ENCODE measurements at regions not wholly inside any gene's neighbourhood (a gene's known extent, or its start where the extent isn't known, plus 50 kb on each side); places are given as distances from the start of the nearest gene placed in this dataset.
"Not testable (repeated sequence)": the region's sequence is repeated elsewhere in the genome, so short reads cannot be mapped to it uniquely, and the experiment has no call there.

- DNase-seq: no peak
Measured at GRCh38 chr13:84630476-84630875, 748.2 kb upstream of the SLITRK1 start.

DNA sequence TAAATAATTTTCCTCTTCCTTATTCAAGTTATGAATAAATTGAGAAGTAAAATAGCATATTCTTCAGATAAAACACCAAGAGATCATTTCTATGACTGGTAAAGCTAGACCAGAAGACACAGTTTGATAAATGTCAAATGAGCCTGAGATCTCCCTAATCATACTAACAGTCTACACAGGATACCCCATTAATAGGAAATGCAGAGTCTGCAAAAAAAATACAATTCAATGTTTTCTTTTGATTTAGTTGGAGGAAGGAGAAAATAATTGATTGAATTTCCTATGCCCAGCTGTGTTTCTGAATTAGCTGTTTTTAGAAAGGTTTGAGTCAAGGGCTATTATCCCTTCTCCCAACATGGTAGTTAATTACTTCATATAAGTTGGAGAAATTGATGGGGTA lies 734.6 kb upstream of the SLITRK1 start:
- no peak for DNase-seq

DNA sequence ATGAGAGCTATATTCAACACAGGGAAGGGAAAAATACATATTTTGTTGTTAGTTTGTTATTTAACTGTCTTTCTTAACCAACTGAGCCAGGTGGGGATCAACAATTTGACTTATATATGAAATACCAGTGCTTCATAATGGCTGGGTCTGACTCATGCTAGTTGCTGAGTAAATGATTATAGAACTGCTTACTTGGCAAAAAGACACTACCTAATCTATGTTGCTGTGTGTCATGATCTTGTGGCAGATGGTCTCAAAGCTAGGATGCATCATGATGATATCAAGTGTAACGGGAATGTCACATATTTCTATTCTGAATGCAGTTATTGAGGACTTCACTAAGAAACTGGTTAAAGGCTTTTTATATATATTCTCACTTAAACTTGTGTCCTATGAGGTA lies 727.4 kb upstream of the SLITRK1 start:
- no peak for DNase-seq

DNA sequence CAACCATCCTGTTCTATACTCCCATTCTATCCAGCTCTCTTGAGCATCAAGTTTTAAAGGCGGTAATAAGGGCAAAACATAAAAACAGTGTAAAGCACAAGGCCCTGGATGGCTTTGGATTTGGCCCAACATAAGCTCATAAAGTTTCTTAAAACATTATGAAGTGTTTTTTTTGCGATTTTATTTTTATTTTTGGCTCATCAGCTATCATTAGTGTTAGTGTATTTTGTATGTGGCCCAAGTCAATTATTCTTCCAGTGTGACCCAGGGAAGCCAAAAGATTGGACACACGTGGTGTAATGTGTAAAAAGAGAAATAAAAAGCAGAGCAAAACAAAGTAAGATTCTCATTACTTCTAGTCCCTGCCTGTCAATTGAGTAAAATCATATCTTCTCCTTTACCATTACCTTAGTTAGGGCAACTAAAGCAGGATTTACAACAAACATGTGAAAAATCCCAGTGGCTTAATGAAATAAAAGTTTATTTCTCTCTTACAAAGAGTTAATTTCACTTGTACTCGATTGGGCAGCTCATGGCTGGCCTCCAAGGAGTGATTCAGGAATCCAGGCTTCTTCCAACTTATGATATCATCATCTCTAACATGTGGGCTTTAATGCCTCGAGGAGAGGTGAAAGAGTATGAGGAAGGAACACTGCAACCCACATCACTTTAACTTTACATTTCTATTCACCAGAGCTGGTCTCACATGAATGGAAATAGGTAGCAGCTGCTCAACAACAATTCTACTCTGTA lies 725.2 kb upstream of the SLITRK1 start:
- no peak for DNase-seq

GRCh38 chr13:84606616-84607015 lies 724.3 kb upstream of the SLITRK1 start:
- no peak for DNase-seq

DNA sequence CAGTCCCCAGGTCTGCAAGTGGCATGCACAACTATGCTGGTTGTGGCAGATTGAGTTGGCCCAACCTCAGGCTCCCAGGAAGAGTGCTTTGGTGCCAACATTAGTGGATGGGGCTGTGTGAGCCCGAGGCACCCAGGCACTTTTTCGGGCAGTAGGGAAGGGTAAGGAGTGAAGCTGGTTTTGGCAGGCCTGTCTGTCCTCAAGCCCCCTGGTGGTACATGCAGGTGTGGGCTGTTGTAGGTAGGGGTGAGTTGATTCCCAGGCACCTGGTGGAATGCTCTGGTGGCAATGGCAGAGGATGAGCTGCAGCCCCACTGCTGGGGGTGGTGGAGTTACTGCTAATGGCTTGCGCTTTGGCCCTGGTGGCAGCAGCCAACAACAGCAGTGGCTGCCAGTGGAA lies 723.7 kb upstream of the SLITRK1 start:
- no peak for DNase-seq

GRCh38 chr13:84591444-84591843 lies 709.2 kb upstream of the SLITRK1 start:
- DNase-seq: no peak

- no peak for DNase-seq
Measured at GRCh38 chr13:84590663-84591062, 708.4 kb upstream of the SLITRK1 start.

- no peak for DNase-seq
Measured at GRCh38 chr13:84588023-84588422, 705.7 kb upstream of the SLITRK1 start.

- DNase-seq: not testable (repeated sequence)
Measured at GRCh38 chr13:84579901-84580300, 697.6 kb upstream of the SLITRK1 start.

DNA sequence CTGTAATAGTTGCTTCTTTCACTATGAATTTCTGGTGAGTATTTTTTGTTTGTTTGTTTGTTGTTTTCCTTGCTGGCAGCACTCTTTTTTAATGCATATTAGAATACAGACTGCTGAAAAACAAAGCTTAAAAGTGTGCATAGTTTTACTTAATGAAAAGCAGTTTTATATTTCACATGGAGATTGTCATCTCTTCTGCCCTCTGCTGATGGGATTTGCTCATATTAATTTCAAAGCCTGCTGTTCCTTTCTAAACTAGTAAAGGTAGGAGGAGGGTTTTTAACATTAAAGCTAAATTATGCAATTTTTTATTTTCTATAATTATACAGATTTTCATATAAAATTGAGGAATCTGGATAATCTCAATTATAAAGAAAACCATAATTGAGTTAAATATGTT lies 692.6 kb upstream of the SLITRK1 start:
- no peak for DNase-seq

GRCh38 chr13:84571264-84571663 lies 689.0 kb upstream of the SLITRK1 start:
- DNase-seq: no peak

- DNase-seq: no peak
Measured at GRCh38 chr13:84570831-84571230, 688.6 kb upstream of the SLITRK1 start.

GRCh38 chr13:84569366-84569765 lies 687.1 kb upstream of the SLITRK1 start:
- no peak for DNase-seq

- DNase-seq: no peak
Measured at GRCh38 chr13:84567848-84568247, 685.6 kb upstream of the SLITRK1 start.

GRCh38 chr13:84566780-84567179 lies 684.5 kb upstream of the SLITRK1 start:
- no peak for DNase-seq

GRCh38 chr13:84563611-84564010 lies 681.3 kb upstream of the SLITRK1 start:
- DNase-seq: peak; percentile 18

- no peak for DNase-seq
Measured at GRCh38 chr13:84553227-84553626, 671.0 kb upstream of the SLITRK1 start.

- DNase-seq: no peak
Measured at GRCh38 chr13:84543962-84544361, 661.7 kb upstream of the SLITRK1 start.

DNA sequence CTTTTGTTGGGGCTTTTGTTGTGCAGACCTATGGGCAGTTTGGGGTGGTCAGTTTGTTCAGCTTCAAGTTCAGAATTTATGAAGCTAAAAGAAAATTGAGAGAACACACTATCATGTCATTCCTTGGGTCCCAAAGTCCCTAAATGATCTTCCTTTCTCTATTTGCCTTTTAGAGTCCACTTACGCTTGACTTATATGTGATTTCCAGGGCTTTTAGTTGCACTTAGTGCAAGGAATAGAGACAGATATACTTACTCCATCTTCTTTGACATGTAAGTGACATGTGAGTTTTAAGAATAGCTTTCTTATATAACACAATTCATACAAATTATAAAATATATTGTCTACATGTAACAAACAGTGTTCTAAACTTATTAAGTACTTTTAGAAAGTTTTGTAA lies 660.1 kb upstream of the SLITRK1 start:
- DNase-seq: no peak

DNA sequence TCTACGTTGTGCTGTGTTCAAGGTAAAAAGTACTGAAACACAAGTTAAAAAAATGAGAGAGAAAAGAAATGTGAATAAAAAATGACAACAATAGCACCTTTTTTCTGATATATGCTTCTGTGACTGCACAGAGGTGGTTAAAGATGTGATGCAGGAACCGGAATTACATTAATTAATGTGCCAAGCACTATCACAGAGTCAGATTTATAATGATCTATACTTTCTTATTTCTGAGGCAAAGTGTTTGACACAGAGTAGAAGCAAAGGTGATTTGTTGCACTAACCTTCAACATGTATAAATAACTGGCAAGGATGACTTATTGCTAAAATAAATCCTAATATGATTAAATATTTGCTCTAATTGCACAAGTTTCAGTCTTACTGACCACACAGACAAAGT lies 654.6 kb upstream of the SLITRK1 start:
- DNase-seq: no peak

GRCh38 chr13:84528408-84529070 lies 646.3 kb upstream of the SLITRK1 start:
- no peak for DNase-seq

DNA sequence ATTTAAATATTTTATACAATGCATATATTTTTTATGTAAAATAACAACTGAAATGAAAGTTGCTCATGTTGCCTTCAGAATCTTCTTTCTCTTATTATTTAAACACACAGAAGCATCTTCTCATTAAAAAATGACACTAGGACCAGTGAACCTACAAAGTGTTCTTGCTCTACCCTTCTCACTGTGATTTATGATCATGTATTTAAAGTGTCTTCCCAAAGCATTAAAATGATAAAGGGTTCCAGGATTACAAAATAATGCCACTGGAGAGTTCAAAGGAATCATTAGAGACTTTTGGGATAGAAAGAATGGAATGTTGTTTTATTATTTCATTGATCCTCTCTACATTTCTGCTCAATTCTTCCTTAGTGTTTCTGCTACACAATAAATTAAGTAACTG lies 643.6 kb upstream of the SLITRK1 start:
- DNase-seq: no peak

- DNase-seq: no peak
Measured at GRCh38 chr13:84524586-84524985, 642.3 kb upstream of the SLITRK1 start.

- no peak for DNase-seq
Measured at GRCh38 chr13:84500016-84500415, 617.7 kb upstream of the SLITRK1 start.
